ENCODE measurements at regions not wholly inside any gene's neighbourhood (a gene's known extent, or its start where the extent isn't known, plus 50 kb on each side); places are given as distances from the start of the nearest gene placed in this dataset.

GRCh38 chr16:6957681-6958080 is 375.0 kb upstream of the RBFOX1 start:
- no peak for TF ChIP-seq CTCF (IDR thresholded peaks at IDR 0.05)
- DNase-seq (ENCODE audit: low spot score) (no peak), ATAC-seq (ENCODE audit: low FRiP score) (no peak)

GRCh38 chr16:6956511-6956910 is 376.1 kb upstream of the RBFOX1 start:
- ATAC-seq (ENCODE audit: low FRiP score), result no peak

GRCh38 chr16:6955303-6955702 is 377.3 kb upstream of the RBFOX1 start:
- ATAC-seq (ENCODE audit: low FRiP score), result no peak
- DNase-seq (ENCODE audit: low spot score), result no peak
- no peak for TF ChIP-seq CTCF (IDR thresholded peaks at IDR 0.05)

More at GRCh38 chr16:6956511-6956910, 376.1 kb upstream of the RBFOX1 start:
- no peak for TF ChIP-seq CTCF (IDR thresholded peaks at IDR 0.05)
- no peak for DNase-seq (ENCODE audit: low spot score)

GRCh38 chr16:6949240-6949639 is 383.4 kb upstream of the RBFOX1 start:
- DNase-seq (ENCODE audit: low spot score) (no peak), ATAC-seq (ENCODE audit: low FRiP score) (no peak)
- TF ChIP-seq CTCF (IDR thresholded peaks at IDR 0.05), result no peak

- DNase-seq (ENCODE audit: low spot score), result no peak
- no peak for TF ChIP-seq CTCF (IDR thresholded peaks at IDR 0.05)
- ATAC-seq (ENCODE audit: low FRiP score), result no peak
These were observed 385.4 kb upstream of the RBFOX1 start for GRCh38 chr16:6947291-6947690.

GRCh38 chr16:6946802-6947201 is 385.8 kb upstream of the RBFOX1 start:
- TF ChIP-seq CTCF (IDR thresholded peaks at IDR 0.05), result no peak
- DNase-seq (ENCODE audit: low spot score) (no peak), ATAC-seq (ENCODE audit: low FRiP score) (no peak)

- DNase-seq (ENCODE audit: low spot score), result no peak
- ATAC-seq (ENCODE audit: low FRiP score), result no peak
- TF ChIP-seq CTCF (IDR thresholded peaks at IDR 0.05), result no peak
These were observed 386.5 kb upstream of the RBFOX1 start for GRCh38 chr16:6946106-6946505.
